Tibial artery (tissue), 4 donors: ENCODE measurements at regions not wholly inside any gene's neighbourhood (a gene's known extent, or its start where the extent isn't known, plus 50 kb on each side); places are given as distances from the start of the nearest gene placed in this dataset.

Source experiments
- DNase-seq, 2 donors: peaks; one replicate each; pipeline ENCODE4 v3.0.0-alpha.2; 2019
- H3K27ac ChIP-seq, 2 donors: fragments of 200-600 bp; sonication (generic) in 1 of 2; 1 replicate in 1 of 2; 2 replicates in 1 of 2; pipeline ENCODE4 v1.5.1; 2018 to 2019; ENCODE audit warnings: mild to moderate bottlenecking in 1 of 2
- H3K27me3 ChIP-seq, 2 donors: fragments of 200-600 bp; sonication (generic) in 1 of 2; one replicate each; pipeline versions ENCODE4 v1.5.1 to v1.6.0; 2016 to 2019
- H3K36me3 ChIP-seq, 3 donors: fragments of 200-600 bp; sonication (generic) in 2 of 3; one replicate each; pipeline ENCODE4 v1.5.1; 2016 to 2019; ENCODE audit warnings: mild to moderate bottlenecking in 2 of 3
- H3K4me1 ChIP-seq, 4 donors: fragments of 200-600 bp; sonication (generic) in 2 of 4; 1 replicate in 3 of 4; 2 replicates in 1 of 4; pipeline ENCODE4 v1.5.1; 2016 to 2019
- H3K4me3 ChIP-seq, 2 donors: fragments of 200-600 bp; sonication (generic) in 1 of 2; 1 replicate in 1 of 2; 2 replicates in 1 of 2; pipeline ENCODE4 v1.5.1; 2018 to 2019; ENCODE audit warnings: mild to moderate bottlenecking in 2 of 2
- H3K9me3 ChIP-seq, 3 donors: fragments of 200-600 bp; sonication (generic) in 1 of 3; one replicate each; pipeline ENCODE4 v1.5.1; 2016 to 2019
- CTCF ChIP-seq, 2 experiments: fragments of 200-600 bp in 1 of 2; fragments of 450-650 bp in 1 of 2; IDR thresholded peaks; one replicate each; pipeline ENCODE4 v1.5.1; 2017 to 2019; ENCODE audit warnings: antibody characterized with exemption in 2 of 2, mild to moderate bottlenecking in 1 of 2, moderate library complexity in 1 of 2
- intact Hi-C: fragments of 100-400 bp; cut with DNase I; formaldehyde crosslinking; loops from one replicate; pipeline ENCODE4 v1.15.0; 2023; ENCODE audit warnings: low total_unique reads

- no peak for TF ChIP-seq CTCF (IDR thresholded peaks at IDR 0.05)
- intact Hi-C loops = no loop called here
- peaks cover 0 to 45% (median 10%) of the 10 kb centered on the region in 4 donors for H3K4me1 ChIP-seq
- H3K27me3 ChIP-seq = no peaks in the 10 kb centered on the region
- no peak overlapping the region for H3K4me3 ChIP-seq
- peak overlapping the region in 1 of 2 donors; percentile 23 for H3K27ac ChIP-seq
- H3K9me3 ChIP-seq = no peaks in the 10 kb centered on the region
- DNase-seq = no peak
- H3K36me3 ChIP-seq = peaks cover 0 to 15% (median 0%) of the 10 kb centered on the region in 3 donors
Observed at GRCh38 chr11:8799273-8799672, 111.7 kb upstream of the AKIP1 start.

- Histone ChIP-seq H3K4me1 (peaks cover 0 to 55% (median 17%) of the 10 kb centered on the region in 4 donors), H3K36me3 (peaks cover 0 to 15% (median 0%) of the 10 kb centered on the region in 3 donors)
Observed at GRCh38 chr11:8800520-8801110, 110.4 kb upstream of the AKIP1 start.

GRCh38 chr11:8801121-8801520 is 109.9 kb upstream of the AKIP1 start:
- no peak for TF ChIP-seq CTCF (IDR thresholded peaks at IDR 0.05)
- H3K4me1 ChIP-seq = peaks cover 0 to 60% (median 22%) of the 10 kb centered on the region in 4 donors
- no peak overlapping the region for H3K4me3 ChIP-seq
- H3K9me3 ChIP-seq = no peaks in the 10 kb centered on the region
- intact Hi-C loops = no loop called here
- no peaks in the 10 kb centered on the region for H3K27me3 ChIP-seq
- no peak overlapping the region for H3K27ac ChIP-seq
- DNase-seq = no peak
- peaks cover 0 to 15% (median 0%) of the 10 kb centered on the region in 3 donors for H3K36me3 ChIP-seq

More at GRCh38 chr11:8800520-8801110, 110.4 kb upstream of the AKIP1 start:
- no peak overlapping the region for H3K27ac ChIP-seq
- no peak for DNase-seq
- H3K27me3 ChIP-seq = no peaks in the 10 kb centered on the region
- intact Hi-C loops = no loop called here
- no peaks in the 10 kb centered on the region for H3K9me3 ChIP-seq
- no peak overlapping the region for H3K4me3 ChIP-seq
- no peak for TF ChIP-seq CTCF (IDR thresholded peaks at IDR 0.05)

GRCh38 chr11:8802251-8802650 is 108.7 kb upstream of the AKIP1 start:
- Histone ChIP-seq H3K4me3 (no peak overlapping the region), H3K36me3 (peaks cover 0 to 15% (median 0%) of the 10 kb centered on the region in 3 donors), H3K4me1 (peaks cover 0 to 71% (median 32%) of the 10 kb centered on the region in 4 donors), H3K27ac (peak overlapping the region in 1 of 2 donors; percentile 91), H3K27me3 (no peaks in the 10 kb centered on the region), H3K9me3 (no peaks in the 10 kb centered on the region)
- TF ChIP-seq CTCF (IDR thresholded peaks at IDR 0.05) = no peak
- intact Hi-C loops = no loop called here
- DNase-seq = no peak

- Histone ChIP-seq H3K4me1 (peaks cover 0 to 77% (median 49%) of the 10 kb centered on the region in 4 donors), H3K27ac (peak overlapping the region in 1 of 2 donors; percentile 91), H3K27me3 (no peaks in the 10 kb centered on the region), H3K4me3 (no peak overlapping the region), H3K9me3 (no peaks in the 10 kb centered on the region), H3K36me3 (peaks cover 0 to 15% (median 0%) of the 10 kb centered on the region in 3 donors)
- no peak for TF ChIP-seq CTCF (IDR thresholded peaks at IDR 0.05)
- no peak for DNase-seq
- intact Hi-C loops = no loop called here
Observed at GRCh38 chr11:8803973-8804372, 107.0 kb upstream of the AKIP1 start.
